Mesothelial cell of epicardium (in vitro differentiated cells): ENCODE measurements at regions not wholly inside any gene's neighbourhood (a gene's known extent, or its start where the extent isn't known, plus 50 kb on each side); places are given as distances from the start of the nearest gene placed in this dataset.

Experiments used
- DNase-seq, 2 experiments: peaks; one replicate each; pipeline ENCODE4 v3.0.0; 2021; ENCODE audit warnings: low spot score in 2 of 2; ENCODE audit not compliant: unreplicated experiment in 2 of 2
- H3K27ac Mint-ChIP-seq: 2 replicates; pipeline ENCODE4 v1.8.0; 2021; ENCODE audit warnings: mixed read lengths
- H3K27me3 Mint-ChIP-seq: 2 replicates; pipeline ENCODE4 v1.8.0; 2021; ENCODE audit warnings: low read depth, mixed read lengths
- H3K36me3 Mint-ChIP-seq: 2 replicates; pipeline ENCODE4 v1.8.0; 2021; ENCODE audit warnings: mixed read lengths
- H3K4me1 Mint-ChIP-seq: 2 replicates; pipeline ENCODE4 v1.8.0; 2021; ENCODE audit warnings: mixed read lengths
- H3K4me3 Mint-ChIP-seq: 2 replicates; pipeline ENCODE4 v1.8.0; 2021; ENCODE audit warnings: mild to moderate bottlenecking, moderate library complexity, mixed read lengths
- H3K9me3 Mint-ChIP-seq: 2 replicates; pipeline ENCODE4 v1.8.0; 2021; ENCODE audit warnings: mixed read lengths
- TF ChIP-seq, protein P1 (sequence below): fragments of 200-600 bp; sonication (generic); IDR thresholded peaks from one replicate; pipeline ENCODE4 v1.5.0; 2021; ENCODE audit warnings: antibody characterized with exemption; ENCODE audit not compliant: unreplicated experiment

DNA sequence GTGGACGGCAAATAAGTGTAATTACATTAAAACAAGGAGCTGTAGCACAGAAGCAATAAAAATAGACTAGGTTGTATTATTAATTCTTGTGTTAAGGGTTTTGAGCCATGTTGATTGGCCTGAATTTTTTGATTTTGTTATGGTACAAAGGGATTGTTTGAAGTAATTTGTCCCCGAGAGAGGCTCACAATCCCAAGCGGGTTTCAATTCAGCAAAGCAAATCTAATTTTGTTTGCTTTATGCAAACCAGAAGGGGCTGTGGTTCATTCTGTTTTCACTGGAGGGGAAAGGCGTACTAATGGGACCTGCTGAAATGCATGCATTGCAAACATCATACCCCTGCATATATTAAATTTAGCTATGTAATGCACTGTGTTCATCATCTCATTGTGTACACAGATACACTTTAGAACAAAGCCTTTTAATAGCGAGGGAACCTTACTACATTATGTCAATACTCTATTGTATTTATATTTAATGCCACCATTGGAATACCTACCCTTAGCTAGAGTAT, 379.5 kb upstream of the POU3F2 start:
- Mint-ChIP-seq H3K9me3 (peaks cover 2% of the 10 kb centered on the region), H3K36me3 (no peaks in the 10 kb centered on the region), H3K27me3 (no peaks in the 10 kb centered on the region), H3K27ac (no peak overlapping the region), H3K4me3 (no peak overlapping the region), H3K4me1 (peaks cover 3% of the 10 kb centered on the region)
- TF ChIP-seq, protein P1, sequence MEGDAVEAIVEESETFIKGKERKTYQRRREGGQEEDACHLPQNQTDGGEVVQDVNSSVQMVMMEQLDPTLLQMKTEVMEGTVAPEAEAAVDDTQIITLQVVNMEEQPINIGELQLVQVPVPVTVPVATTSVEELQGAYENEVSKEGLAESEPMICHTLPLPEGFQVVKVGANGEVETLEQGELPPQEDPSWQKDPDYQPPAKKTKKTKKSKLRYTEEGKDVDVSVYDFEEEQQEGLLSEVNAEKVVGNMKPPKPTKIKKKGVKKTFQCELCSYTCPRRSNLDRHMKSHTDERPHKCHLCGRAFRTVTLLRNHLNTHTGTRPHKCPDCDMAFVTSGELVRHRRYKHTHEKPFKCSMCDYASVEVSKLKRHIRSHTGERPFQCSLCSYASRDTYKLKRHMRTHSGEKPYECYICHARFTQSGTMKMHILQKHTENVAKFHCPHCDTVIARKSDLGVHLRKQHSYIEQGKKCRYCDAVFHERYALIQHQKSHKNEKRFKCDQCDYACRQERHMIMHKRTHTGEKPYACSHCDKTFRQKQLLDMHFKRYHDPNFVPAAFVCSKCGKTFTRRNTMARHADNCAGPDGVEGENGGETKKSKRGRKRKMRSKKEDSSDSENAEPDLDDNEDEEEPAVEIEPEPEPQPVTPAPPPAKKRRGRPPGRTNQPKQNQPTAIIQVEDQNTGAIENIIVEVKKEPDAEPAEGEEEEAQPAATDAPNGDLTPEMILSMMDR = no peak
- no peak for DNase-seq

DNA sequence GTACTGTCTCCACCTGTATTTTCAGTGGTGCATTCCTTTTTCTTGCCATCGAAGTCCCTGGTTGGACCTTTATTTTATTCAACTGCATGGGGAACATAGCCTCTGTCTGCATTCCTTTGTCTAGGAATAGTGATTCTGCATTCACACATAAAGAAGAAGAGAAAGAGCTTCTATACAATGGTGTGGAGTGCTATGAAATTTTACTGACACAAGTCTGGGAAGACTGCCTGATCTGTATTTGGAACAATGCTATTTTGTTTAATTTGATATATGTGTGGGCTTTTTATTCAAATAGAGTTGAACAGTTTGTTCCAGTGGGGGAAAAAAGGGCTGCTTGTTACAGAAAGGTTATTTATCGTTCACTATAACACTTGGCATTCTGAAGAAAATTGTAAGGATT, 375.7 kb upstream of the POU3F2 start:
- TF ChIP-seq, protein P1 = no peak
- no peaks in the 10 kb centered on the region for H3K9me3 Mint-ChIP-seq
- no peaks in the 10 kb centered on the region for H3K4me1 Mint-ChIP-seq
- H3K4me3 Mint-ChIP-seq = no peak overlapping the region
- no peaks in the 10 kb centered on the region for H3K27me3 Mint-ChIP-seq
- H3K27ac Mint-ChIP-seq = no peak overlapping the region
- DNase-seq = no peak
- no peaks in the 10 kb centered on the region for H3K36me3 Mint-ChIP-seq

DNA sequence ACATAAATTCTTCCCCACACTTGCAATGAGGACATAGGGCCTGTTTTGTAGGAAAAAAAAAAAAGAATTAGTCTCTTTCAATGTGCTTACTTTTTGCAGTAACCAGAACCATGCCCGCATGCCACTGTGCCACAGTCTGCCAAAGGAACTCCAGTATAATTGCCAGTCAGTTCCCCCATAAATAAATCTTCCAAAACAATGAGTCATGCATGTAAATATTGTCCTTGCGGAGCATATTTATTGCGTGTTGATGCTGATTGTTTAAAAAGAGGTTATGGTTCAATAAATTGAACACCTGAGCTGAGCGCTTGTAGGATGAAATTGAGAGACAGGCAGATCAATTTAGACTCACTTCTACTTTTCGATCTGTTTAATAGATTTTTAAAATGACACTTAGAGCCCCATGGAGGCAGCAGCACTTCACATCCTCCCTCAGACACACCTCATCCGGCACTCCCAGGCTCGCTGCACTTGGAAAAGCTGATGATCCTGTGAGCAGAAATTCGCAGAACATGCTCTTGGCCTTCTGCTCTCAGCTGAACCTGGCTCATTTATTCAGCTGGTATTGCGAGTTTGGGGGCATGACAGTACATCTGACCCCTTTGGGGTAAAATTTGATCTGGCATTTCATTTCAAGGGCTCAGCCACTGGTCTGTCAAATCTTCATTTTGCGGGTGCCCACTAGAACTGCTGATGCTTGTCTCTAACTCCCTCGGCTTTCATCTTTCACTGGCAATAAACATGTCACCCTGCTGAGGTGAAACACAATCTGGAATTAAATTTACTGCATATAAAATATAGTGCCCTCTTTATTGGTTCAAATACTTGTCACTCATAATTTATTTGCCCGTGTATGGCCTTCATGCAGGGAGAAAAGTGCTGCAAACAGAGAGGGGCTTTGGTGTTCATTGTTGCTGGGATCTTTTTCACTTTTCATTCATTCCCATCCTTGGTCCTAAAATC, 371.1 kb upstream of the POU3F2 start:
- Mint-ChIP-seq H3K4me1 (peaks cover 5% of the 10 kb centered on the region), H3K27ac (no peak overlapping the region), H3K4me3 (no peak overlapping the region), H3K9me3 (no peaks in the 10 kb centered on the region), H3K27me3 (no peaks in the 10 kb centered on the region), H3K36me3 (no peaks in the 10 kb centered on the region)
- DNase-seq = no peak
- TF ChIP-seq, protein P1 = no peak

DNA sequence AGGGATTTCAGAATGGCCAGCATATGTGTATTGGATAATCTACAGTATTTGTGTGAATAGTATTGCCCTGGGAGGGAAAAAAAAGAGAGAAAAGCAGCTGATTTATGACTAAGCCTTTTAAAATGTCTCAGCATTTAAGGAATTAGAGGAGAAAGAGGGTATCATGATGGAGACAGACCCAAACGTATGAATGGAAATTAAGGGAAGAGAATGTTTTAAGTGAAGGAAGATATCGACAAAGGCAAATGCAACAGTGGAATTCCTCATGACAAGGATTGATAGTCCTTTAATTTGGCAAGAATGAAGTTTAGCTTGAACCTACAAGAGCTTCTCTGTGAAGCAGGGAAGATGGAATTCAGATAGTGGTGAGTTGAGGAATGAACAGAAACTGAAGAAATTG, 367.3 kb upstream of the POU3F2 start:
- TF ChIP-seq, protein P1 = no peak
- Mint-ChIP-seq H3K27ac (no peak overlapping the region), H3K4me1 (peaks cover 5% of the 10 kb centered on the region), H3K36me3 (no peaks in the 10 kb centered on the region), H3K9me3 (peaks cover 10% of the 10 kb centered on the region), H3K4me3 (no peak overlapping the region), H3K27me3 (no peaks in the 10 kb centered on the region)
- no peak for DNase-seq

DNA sequence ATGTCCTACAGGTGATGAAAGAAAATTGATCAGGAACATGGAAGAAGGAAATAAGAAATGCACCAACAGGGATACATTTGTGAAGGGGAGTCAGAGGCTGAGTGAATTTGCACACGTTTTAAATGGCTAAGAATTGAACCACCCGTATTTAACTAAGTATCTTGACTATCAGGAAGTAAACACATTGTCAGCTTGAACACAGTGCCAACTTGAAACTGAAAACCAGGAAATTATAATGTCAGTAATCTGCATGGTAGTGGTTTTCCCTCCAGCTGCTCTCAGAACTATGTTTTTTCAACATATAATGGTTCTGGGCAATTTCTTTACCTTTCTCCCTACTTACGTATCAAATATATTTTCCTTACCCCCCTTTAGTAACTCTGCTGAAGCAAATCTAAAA, 366.5 kb upstream of the POU3F2 start:
- Mint-ChIP-seq H3K27me3 (no peaks in the 10 kb centered on the region), H3K36me3 (no peaks in the 10 kb centered on the region), H3K9me3 (peaks cover 16% of the 10 kb centered on the region), H3K4me1 (peaks cover 5% of the 10 kb centered on the region), H3K27ac (no peak overlapping the region), H3K4me3 (no peak overlapping the region)
- TF ChIP-seq, protein P1 = no peak
- DNase-seq = no peak
